Colonic mucosa (tissue), 4 donors: ENCODE measurements at regions not wholly inside any gene's neighbourhood (a gene's known extent, or its start where the extent isn't known, plus 50 kb on each side); places are given as distances from the start of the nearest gene placed in this dataset.

Source experiments
- DNase-seq: peaks from one replicate; pipeline ENCODE4 v3.0.0-alpha.2; 2020
- H3K27ac ChIP-seq: fragments of 200-600 bp; one replicate; pipeline ENCODE4 v1.8.0; 2021
- H3K27me3 ChIP-seq: fragments of 200-600 bp; one replicate; pipeline ENCODE4 v1.8.0; 2021
- H3K36me3 ChIP-seq: fragments of 200-600 bp; one replicate; pipeline ENCODE4 v1.8.0; 2021
- H3K4me1 ChIP-seq: fragments of 200-600 bp; one replicate; pipeline ENCODE4 v1.8.0; 2021; ENCODE audit warnings: mild to moderate bottlenecking
- H3K4me3 ChIP-seq: fragments of 200-600 bp; one replicate; pipeline ENCODE4 v1.8.0; 2021
- H3K9ac ChIP-seq, 2 donors: one replicate each; pipeline ENCODE4 v1.7.0; 2013; ENCODE audit warnings: control low read depth in 2 of 2, low read depth in 2 of 2, low read length in 2 of 2
- H3K9me3 ChIP-seq: fragments of 200-600 bp; one replicate; pipeline ENCODE4 v1.8.0; 2021
- CTCF ChIP-seq: fragments of 200-600 bp; IDR thresholded peaks from one replicate; pipeline ENCODE4 v1.8.0; 2022; ENCODE audit warnings: antibody characterized with exemption, mild to moderate bottlenecking
- intact Hi-C: fragments of 100-400 bp; cut with DNase I; formaldehyde crosslinking; loops from one replicate; pipeline ENCODE4 v1.14.1; 2022
- donor health status: healthy.
- donor health status: DM: no; HTN: no; CAD: no.
- donor health status: DM: no; HTN: no; CAD: no.

GRCh38 chr18:23398401-23398800 is 54.7 kb upstream of the RIOK3 start:
- Histone ChIP-seq H3K4me3 (no peak overlapping the region), H3K27ac (no peak overlapping the region), H3K9ac (no peak overlapping the region), H3K27me3 (no peaks in the 10 kb centered on the region), H3K36me3 (no peaks in the 10 kb centered on the region), H3K9me3 (no peaks in the 10 kb centered on the region), H3K4me1 (no peaks in the 10 kb centered on the region)
- no peak for DNase-seq
- TF ChIP-seq CTCF: no peak
- intact Hi-C loops: no loop called here

GRCh38 chr18:23399067-23399466 is 54.0 kb upstream of the RIOK3 start:
- Histone ChIP-seq H3K27me3 (no peaks in the 10 kb centered on the region), H3K9ac (no peak overlapping the region), H3K27ac (no peak overlapping the region), H3K4me1 (no peaks in the 10 kb centered on the region), H3K36me3 (no peaks in the 10 kb centered on the region), H3K9me3 (no peaks in the 10 kb centered on the region), H3K4me3 (no peak overlapping the region)
- no peak for DNase-seq
- intact Hi-C loops: no loop called here
- no peak for TF ChIP-seq CTCF

- Histone ChIP-seq H3K4me1 (no peaks in the 10 kb centered on the region), H3K27me3 (no peaks in the 10 kb centered on the region), H3K36me3 (no peaks in the 10 kb centered on the region), H3K9me3 (no peaks in the 10 kb centered on the region), H3K9ac (no peak overlapping the region), H3K4me3 (no peak overlapping the region), H3K27ac (no peak overlapping the region)
- no peak for TF ChIP-seq CTCF
- no peak for DNase-seq
- intact Hi-C loops: no loop called here
Observed at GRCh38 chr18:23400918-23401317, 52.2 kb upstream of the RIOK3 start.

GRCh38 chr18:23401400-23402347 is 51.4 kb upstream of the RIOK3 start:
- peak; percentile 51 for DNase-seq
- Histone ChIP-seq H3K4me1 (no peaks in the 10 kb centered on the region), H3K36me3 (no peaks in the 10 kb centered on the region), H3K9me3 (no peaks in the 10 kb centered on the region), H3K4me3 (no peak overlapping the region), H3K9ac (no peak overlapping the region), H3K27me3 (no peaks in the 10 kb centered on the region), H3K27ac (no peak overlapping the region)
- TF ChIP-seq CTCF: no peak
- intact Hi-C loops: no loop called here
